ENCODE measurements at regions not wholly inside any gene's neighbourhood (a gene's known extent, or its start where the extent isn't known, plus 50 kb on each side); places are given as distances from the start of the nearest gene placed in this dataset.

DNA sequence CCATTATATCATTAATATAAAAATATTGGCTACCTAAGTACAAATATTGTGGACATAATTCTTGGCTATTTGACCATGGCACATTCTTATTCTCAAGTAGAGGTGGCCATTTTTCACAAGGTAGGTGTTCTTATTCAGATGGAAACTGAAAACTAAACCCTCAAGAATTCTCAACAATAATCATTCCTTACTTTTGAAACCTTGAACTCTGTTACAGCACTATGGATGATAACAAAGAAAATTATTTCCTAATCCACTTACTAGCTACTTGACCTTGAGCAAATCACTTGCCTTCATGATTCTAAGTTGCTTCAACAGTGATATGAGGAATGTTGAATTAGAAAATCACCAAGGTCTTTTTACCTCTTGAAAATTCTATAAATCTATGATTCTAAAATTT is 482.2 kb downstream of the PTPRC start:
- no peak for DNase-seq

DNA sequence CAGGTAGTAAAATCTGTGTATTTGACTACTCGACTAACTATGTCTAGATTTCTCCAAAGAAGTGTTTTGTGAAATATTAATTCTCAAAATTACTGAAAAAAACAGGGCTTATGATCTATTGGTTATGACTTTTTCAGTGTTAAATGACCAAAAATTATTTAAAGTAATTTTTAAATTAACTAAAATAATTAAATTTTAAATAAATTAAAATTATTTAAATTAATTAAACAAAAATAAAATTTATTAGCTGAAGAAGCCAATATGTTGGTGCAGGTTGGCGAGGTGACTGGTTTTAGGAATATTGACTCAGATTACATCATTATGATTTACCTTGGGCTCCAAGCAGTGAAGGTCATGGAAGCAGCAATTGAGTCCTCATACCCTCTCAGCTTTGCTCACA is 483.2 kb downstream of the PTPRC start:
- DNase-seq: no peak

DNA sequence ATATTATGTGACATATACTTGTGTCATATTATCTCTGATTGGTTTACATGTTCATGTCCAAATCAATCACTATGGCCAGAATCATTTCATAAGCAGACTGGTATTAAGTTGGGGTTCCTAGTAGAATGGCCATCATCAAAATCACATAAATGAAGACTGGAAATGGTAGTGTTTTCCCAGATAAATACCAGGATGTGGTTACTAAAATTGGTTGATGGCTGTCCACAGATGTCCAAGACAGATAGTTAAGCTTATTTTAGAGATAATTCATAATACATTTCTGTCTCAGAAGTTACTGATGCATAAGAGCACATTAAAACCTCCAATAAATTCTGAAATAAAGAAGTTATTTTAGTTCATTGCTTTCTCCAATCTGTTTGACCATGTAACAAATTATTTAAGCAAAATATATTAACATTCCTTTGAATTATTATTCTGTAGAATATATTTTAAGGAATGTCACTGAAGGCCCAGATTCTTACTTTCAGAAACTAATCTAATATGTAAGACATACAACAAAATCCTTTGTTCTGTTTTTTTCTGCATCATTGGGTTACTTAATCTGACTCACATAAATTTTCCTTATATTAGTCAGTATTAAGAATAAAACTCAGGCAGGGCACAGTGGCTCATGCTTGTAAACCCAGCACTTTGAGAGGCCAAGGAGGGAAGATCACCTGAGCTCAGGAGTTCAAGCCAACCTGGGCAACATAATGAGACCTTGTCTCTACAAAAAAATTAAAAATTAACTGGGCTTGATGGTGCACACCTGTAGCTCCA is 483.9 kb downstream of the PTPRC start:
- no peak for DNase-seq

DNA sequence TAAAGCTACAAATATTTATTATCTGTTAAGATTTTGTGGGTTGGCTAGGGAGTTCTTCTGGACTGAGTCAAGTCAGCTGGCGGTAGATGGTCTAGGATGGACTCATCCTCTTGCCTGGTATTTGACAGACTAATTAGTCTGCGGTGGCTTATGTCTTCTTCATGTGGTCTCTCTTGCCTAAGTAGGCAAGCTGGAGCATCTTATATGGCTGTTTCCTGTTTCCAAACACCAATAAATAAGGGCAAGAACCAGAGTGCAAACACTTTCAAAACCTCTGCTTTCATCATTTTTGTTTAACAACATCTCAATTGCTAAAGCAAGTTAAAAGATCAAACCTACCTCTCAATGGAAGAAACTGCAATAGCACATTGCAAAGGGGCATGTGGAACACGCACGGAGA is 484.8 kb downstream of the PTPRC start:
- DNase-seq: peak; percentile 97

DNA sequence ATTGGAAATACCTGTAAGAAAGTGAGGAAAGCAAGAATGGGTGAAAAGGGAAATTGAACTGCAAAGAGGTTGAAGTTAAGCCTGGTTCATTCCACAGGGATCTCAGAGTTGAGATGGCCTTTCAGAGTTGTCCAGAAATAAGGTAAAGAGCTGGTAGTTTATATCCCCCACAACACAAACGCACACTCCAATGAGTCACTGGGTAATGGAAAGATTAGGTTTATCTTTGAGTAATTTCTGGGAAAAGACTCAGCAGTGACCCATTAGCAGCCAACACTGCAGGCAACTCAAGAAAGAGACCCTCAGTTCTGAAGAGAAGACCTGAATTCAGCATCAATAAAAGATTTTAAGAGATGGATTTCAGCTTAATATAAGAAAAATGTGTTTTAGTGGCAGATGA is 485.5 kb downstream of the PTPRC start:
- no peak for DNase-seq

DNA sequence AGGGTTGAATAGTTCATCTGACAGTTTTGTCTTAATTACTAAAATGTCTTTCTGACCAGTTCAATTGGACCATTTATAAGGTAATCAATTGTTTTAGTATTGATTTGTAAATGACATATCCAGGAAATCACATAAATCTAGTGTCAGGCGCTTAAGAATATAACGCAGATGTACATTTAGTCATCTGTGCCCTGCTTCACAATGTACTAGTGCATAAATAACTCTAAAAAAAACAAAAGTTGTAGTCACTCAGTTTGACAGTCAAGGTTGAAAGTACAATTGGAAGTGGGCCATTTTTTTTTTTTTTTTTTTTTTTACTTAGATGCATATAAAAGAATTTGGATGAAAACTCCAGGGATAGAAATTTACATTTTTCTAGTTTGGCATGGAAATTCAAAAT is 490.4 kb downstream of the PTPRC start:
- no peak for DNase-seq

DNA sequence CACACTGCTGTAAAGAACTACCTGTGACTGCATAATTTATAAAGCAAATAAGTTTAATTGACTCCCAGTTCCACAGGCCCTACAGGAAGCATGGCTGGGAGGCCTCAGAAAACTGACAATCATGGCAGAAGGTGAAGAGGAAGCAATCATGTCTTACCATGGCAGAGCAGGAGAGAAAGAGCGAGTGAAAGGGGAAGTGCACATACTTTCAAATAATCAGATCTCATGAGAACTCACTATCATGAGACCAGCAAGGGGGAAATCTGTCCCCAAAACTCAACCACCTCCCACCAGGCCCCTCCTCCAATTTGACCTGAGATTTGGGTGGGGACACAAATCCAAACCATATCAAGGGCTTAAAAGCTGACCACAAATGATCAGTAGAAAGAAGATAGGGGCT is 493.2 kb downstream of the PTPRC start:
- peak; percentile 71 for DNase-seq

DNA sequence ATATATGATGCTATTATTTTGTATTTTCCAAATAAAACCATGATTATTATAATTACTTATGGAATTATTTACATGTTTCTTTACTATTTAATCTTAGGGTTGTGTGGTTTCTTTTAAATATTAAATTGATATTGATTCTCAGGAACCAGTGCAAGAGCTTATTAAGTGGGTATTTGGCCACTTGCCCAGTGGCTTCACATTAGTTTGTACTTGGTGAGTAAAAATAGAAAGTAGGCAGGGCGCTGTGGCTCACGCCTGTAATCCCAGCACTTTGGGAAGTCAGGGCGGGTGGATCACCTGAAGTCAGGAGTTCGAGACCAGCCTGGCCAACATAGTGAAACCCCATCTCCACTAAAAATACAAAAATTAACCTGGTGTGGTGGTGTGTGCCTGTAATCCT is 497.1 kb downstream of the PTPRC start:
- DNase-seq: no peak

DNA sequence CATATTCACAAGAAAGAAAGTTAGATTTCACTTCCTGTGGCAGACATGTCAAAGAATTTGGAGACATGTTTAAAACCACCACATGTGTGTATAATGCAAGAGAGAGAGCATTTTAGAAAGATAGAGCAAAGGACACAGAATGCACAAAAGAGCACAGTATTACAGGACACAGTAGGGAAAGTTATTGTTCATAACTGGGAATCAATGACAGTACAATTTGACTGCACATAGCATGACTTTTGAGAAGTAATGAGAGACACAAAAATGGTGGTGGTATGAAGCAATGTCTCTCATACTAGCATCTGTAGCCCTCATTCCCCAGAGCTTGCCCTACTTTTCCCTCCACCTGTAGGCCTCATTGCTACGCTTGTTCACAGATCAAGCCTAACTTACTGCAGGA is 499.2 kb downstream of the PTPRC start:
- DNase-seq: no peak

DNA sequence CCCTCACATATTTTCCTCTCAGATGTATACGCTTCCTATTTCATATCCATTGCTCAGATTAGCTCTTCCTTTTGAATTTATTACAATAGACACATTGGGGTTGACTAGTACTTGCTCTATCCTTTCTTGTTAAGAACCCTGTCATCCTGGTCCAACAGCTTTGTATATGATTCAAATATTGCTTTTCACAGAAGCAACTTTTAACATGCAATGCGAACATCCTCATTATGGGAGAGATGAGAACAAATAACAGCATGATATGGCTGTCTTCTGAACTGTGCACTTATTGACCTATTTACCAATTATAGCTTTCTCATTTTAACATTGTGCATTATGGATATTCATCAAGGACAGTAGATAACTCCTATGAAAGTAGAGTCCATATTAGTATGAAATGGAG is 510.8 kb downstream of the PTPRC start:
- no peak for DNase-seq

DNA sequence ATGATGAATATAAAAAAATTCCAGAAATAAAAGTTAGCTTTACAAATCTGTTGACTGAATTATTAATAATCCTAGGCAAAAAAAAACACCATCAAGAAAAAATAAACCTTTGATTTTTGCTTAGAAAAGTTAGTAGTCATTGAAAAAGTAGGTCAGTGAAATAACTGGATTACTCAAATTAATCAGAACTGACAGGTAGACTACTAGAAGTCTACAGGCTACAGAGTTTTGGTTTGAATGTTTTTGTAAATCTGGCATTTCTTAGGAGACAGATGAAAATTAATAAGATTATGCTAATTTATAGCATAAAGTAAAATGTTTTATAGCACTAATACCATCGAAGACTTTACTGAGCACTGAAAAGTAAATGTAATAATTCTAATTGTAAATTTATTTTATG is 511.9 kb downstream of the PTPRC start:
- DNase-seq: no peak

DNA sequence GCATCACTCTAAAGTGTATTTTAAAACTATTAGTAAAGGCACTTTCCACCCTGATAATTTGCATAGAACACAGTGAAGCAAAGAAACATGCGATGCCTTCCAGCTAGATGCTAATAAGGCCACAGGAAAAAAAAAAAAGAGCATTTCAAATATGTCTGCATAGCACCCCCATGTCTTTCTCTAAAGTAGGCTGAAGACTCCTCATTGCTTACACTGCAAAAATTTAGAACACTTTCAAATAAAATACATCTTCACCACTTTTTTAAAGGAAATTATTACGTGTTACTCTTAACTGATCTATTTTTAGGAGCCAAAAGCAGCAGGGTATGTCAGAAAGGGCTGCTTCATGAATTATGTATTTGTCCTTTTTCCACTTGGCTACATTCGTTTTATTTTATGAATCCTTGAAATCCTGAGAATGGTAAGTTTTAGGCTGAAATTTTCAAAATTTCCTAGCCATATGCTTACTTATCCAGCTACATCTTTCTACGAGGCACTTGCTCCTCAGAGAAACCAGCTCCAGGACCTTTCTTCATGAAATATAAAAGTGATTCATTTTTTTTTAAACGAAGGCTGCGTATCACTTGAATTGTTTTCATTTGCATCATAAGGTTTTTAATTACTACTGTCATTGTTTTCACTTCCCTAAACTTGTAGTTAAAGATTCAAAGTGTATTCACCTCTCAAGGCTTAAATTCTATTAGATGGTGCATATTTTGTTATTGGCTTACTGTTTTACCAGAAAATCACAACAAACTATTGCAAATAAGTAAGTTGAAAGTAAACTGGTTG is 513.0 kb downstream of the PTPRC start:
- DNase-seq: no peak

DNA sequence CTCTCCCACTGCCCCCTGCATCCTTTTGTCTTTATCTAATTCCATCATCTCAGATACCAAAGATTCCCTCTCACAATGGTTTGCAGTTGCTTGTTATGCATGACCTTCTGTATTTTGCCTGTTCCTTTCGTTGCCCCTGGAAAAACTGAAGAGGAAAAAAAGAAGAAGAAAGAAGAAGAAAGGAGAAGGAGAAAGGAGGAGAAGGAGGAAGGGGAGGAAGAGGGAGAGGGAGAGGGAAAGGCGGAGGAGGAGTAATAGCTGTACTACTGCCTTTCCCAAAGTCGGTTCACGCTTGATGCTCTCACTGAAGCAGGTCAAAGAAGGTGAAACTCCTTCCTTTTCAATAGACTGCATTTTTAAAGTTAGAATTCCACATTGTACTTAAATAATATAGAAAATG is 513.8 kb downstream of the PTPRC start:
- DNase-seq: no peak

DNA sequence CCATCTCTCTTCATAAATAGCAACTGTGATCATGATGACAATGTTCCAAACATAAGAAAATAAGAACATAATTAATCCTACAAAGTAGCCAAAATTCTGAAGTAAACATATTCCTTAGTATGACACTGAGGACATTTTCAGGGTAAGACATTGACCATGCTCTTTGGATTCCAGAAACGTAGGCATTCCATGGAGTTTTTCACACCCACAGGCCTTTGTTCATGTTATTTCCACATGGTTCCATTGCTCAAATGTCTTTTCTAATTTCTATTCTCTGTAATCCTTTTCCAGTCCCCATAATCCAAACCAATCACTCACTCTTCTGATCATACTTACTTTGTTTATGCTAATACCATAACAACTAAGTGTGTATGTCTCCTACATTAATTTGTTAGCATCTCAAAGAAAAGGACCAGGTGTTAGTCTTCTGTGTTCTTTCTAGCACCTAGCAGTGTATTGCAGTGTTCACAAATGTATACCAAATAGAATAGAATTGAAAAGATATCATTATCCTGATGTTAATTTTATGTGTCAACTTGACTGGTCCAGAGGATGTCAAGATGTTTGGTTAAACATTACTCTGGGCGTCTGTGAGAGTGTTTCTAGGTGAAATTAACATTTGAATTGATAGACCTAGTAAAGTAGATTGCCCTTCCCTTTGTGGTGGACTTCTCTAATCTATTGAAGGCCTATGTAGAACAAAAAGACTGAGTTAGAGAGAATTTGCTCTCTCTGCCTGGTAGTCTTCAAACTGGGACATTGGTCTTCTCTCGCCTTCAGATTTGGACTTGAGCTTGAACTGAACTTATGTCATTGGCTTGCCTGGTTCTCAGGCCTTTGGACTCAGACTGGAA is 516.6 kb downstream of the PTPRC start:
- no peak for DNase-seq

DNA sequence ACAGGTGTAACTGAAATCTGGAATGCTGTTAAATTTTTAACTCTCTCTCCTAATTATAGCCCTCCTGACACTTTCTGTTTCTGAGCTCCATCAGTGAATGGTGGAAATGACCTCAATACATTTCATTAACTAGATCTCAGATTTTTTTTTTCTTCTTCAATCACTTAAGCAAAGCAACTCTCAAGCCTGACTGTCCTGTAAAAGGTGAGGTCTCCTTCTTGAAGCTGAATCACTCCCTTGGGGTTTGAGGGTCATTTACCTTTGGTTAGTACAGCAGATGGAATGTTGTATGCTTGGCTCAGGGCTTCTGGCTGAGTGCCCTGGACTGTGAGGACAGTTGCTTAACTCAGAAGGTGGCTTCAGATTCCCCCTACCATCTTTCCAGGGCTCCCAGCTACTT is 518.7 kb downstream of the PTPRC start:
- no peak for DNase-seq

DNA sequence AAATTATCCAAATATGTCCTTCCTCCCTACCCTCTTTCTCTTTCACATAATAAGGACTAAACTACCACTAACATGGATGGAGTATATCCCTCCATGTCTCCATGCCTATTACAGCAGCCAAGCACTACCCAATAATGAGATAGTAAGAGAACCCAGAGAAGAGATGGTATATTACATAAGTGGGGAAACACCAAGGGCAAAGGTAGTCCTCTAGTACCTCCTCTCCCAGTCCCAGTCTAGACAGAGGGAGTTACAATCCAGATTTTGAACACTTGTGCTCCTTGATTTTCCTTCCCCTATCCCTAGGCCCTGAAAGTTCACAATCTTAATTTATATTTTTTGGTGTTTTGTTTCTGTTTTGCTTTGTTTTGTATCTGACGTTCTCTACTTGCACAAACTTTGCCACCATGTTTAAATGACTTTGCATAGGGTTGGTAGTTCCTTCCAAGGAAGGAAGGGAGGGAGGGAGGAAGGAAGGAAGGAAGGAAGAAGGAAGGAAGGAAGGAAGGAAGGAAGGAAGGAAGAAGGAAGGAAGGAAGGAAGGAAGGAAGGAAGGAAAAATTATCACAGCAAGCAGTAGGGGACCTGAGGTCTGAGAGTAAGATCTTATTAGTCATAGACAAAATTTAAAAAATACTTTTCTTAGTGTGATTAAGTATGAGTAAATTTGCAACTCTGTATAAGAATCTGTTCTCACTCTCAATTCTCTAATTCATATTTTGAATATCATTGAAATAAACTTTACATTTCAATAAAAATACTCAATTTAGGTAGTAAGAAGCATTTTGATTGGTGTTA is 521.9 kb downstream of the PTPRC start:
- no peak for DNase-seq

DNA sequence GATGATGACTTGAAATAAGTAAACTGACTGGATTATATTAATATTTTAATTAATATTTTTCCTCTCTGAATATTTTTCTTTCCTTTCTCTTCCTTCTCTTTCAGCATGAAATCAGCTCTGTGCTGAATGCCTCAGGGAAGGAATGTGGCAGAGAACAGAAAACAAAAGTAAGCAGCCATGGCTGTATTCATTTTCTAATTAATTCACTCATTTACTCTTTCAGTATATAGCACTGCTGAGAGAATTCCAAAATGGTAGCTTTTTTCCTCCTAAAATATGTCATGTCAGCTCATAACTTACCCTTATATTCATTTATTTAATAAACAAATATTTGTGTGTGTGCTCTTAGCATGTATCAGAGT is 522.5 kb downstream of the PTPRC start:
- DNase-seq: no peak

DNA sequence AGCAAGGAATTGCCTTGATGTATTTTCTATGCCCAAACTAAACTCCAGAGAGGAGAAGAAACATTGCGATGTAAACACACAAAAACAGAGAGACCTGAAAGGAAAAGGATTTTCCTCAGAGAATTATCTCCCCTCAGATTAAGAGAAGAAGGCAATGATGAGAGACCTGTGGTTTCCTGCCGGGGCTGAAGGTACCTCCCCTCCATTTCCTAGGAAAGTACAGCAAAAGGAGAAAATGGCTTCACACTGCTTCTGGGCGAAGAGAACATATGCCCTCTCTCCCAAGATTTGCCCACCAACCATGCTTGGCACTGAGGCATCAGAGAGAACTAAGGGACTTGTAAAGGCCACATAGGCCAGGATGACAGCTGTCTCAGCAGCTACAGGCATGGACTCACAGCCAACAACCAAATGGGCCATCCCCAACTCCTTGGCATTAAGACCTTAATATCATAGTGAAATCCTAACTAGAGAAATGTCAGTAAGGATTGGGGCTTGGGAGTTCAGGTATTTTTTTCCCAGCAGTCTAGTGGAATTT is 523.0 kb downstream of the PTPRC start:
- no peak for DNase-seq

DNA sequence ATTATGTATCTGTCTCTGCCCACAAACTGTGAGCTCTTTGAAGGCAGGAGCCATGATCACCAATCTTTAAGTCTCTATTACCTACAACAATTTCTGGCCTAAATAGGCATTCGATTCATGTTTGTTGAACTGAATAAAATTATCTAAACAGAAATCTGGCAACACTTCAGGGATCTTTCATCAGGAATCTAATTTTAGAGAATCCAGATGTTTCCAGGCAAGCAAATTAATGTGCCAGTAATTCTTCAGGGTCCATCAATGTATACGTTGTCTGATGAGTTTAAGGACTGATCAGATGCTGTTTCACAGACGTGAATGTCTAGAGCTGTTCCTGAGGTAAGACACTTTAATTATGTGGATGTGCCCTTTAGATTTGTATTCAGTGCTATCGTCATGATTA is 524.4 kb downstream of the PTPRC start:
- no peak for DNase-seq

DNA sequence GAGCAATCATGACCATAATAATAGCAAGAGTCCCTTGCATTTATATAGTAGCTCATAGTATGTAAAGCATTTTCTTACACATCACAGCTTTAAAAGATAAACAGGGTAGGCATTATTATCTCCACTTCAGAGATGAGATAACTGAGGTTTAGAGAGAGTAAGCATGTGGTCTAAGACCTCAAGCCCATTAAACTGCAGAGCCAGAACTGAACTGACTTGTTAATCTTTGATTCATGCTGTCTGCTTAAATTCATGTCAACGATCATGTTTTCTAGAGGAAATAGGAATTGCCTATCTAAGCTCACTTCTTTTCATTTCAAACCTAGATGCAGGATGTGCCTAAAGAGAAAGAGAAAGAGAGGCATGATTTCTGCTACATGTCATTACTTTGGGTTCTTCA is 524.8 kb downstream of the PTPRC start:
- DNase-seq: no peak

DNA sequence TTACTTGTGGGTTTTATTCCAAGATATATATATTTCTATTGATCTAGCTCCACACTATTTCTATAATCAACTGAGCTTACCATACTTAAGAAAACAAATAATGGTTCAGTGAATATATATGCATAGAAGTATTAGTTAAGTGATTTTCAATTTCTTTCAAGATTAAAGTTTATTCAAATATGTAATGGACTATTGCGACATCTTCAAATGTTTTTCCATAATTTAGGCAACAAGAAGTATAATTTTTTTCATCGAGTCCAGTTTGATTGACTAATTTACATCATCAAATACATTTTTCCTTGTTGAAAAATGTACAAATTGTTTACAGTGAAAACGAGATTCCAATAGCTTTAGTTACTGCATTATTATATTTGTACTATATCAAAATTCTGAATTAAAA is 528.6 kb downstream of the PTPRC start:
- no peak for DNase-seq

DNA sequence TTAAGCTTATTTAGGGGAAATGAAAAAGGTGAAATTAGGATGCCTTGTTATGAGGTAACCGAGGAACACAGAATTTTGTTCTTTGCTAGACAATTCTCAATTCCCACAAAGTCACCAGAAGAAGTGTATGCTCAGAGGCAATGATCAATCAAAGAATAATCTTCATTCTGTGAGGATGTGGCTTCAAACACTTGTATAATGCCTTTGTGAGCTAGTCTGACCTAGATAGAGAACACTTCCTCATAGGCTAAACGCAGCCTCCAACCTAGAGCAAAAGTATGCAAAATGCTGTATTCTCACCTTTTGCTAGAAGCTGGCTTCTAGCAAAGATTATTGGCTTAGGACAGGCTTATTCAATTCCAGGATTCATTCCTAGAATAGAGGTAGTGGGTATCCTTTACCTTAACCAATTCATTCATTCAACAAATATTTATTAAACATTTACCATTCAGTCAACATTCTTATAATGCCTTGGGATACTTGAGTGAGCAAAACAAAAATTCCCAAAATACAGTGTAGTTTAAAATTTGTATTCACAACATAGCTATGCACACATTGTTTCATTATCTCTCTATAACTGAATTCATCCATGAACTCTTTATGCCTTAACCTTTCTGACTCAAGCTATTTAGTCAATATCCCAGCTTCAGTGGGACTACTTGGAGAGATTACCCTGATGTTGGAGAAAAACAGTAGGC is 530.2 kb downstream of the PTPRC start:
- DNase-seq: peak; percentile 19

All from MV-4-11 (cell line).